IPS-NIHi7 (cell line): ENCODE measurements at regions not wholly inside any gene's neighbourhood (a gene's known extent, or its start where the extent isn't known, plus 50 kb on each side); places are given as distances from the start of the nearest gene placed in this dataset.
A peak's percentile ranks its signal among the peaks of the same experiment; 100 is the strongest.

Source experiments
- DNase-seq: peaks from one replicate; pipeline ENCODE4 v3.0.0; 2012; ENCODE audit warnings: mixed read lengths; ENCODE audit errors: extremely low spot score

GRCh38 chr7:93651603-93652159 lies 77.2 kb upstream of the CALCR start:
- DNase-seq: no peak

- peak; percentile 26 for DNase-seq
Observed at GRCh38 chr7:93646538-93646937, 72.0 kb upstream of the CALCR start.

GRCh38 chr7:93636276-93636675 lies 61.8 kb upstream of the CALCR start:
- DNase-seq: no peak

- DNase-seq: no peak
Observed at GRCh38 chr7:93632371-93632770, 57.8 kb upstream of the CALCR start.

- no peak for DNase-seq
Observed at GRCh38 chr7:93629291-93629801, 54.8 kb upstream of the CALCR start.

GRCh38 chr7:93626869-93627268 lies 52.3 kb upstream of the CALCR start:
- DNase-seq: no peak
